Limb (tissue), 2 donors: ENCODE measurements at regions not wholly inside any gene's neighbourhood (a gene's known extent, or its start where the extent isn't known, plus 50 kb on each side); places are given as distances from the start of the nearest gene placed in this dataset.

ENCODE experiments used
- DNase-seq, 2 donors: peaks; one replicate each; pipeline ENCODE4 v3.0.0-alpha.2; 2016; ENCODE audit errors: extremely low spot score in 2 of 2

- DNase-seq: no peak
Measured at GRCh38 chr9:38228331-38229103, 159.5 kb upstream of the SHB start.

GRCh38 chr9:38227656-38228055 lies 158.6 kb upstream of the SHB start:
- no peak for DNase-seq

DNA sequence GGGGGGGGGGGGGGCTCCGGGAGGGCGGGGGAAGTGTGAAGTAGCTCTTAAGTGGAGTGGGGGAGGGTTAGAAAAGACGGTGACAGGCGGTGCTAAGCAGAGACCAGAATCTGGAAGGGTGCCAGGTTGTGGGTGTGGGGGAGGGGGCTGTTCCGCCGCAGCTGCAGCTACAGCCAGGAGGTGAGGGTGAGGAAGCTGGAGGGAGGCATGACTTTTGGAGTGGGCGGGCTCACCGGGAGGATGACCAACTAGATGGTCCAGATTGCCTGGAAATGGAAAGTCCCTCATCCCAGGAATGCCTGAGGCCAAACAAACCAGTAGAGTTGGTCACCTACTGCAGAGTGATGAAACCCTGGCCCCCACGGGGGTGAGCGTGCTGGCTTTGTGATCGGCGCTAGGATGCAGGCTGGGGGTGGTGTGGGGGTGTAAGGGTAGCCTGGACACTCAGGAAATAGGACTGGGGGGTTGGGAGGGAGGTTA lies 158.1 kb upstream of the SHB start:
- peak; percentile 51 to 89 for DNase-seq

DNA sequence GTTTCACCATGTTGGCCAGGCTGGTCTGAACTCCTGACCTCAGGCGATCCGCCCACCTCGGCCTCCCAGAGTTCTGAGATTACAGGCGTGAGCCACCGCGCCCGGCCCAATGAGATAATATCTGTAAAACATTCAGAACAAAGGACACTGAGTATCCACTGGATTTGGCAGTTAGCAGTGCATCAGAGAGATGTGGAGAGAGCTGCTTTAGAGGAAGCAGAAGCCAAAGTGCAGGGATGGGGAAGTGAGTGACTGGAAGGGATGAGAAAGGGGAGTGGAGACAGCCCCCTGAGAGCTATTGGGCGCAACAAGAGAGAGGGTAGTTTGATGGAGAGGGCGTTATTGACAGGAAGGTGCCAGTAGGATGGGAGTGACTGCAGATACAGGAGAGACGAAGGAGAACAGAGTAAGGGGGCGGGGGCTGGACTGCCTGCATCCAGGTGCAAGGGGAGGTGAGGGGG lies 157.5 kb upstream of the SHB start:
- no peak for DNase-seq

- no peak for DNase-seq
Measured at GRCh38 chr9:38224941-38225340, 155.9 kb upstream of the SHB start.

GRCh38 chr9:38216572-38216971 lies 147.5 kb upstream of the SHB start:
- no peak for DNase-seq

DNA sequence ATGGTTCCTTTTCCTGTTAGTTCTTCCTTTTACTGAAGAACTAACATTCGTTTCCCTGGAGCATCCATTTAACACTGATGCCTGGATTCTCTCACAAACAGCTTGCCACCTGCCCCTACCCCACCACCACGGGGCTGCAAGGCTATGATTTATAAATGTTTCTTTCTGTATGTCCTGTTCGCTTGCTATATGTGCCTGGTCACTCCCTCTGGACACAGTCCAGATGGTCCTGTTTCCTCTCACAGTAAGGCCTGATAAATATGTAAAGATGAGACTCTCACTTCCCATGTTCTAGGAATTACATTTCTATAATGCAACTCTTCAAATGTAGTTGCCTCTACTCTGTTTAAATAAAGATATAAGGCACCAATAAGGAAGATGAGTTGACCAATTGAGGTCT lies 146.4 kb upstream of the SHB start:
- DNase-seq: no peak

- no peak for DNase-seq
Measured at GRCh38 chr9:38214432-38214831, 145.4 kb upstream of the SHB start.

- DNase-seq: no peak
Measured at GRCh38 chr9:38213631-38214299, 144.7 kb upstream of the SHB start.

DNA sequence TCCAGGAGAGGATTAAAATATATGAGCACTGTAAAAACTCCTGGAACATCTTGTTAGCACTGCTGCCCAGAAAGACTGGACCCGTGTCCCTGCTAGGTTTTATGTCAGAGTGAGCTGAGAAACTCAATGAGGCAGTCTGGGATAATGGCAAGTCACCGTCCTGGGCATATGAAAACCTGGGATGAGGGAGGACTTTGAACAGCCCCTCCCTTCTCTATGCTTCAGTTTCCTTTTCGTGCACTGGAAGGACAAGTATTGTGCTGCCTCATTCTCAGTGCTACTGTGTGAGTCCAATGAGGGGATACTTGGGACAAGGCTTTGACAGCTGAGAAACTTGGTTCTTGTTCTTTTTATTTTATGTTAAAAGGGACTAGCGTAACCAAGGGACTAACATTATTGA lies 143.0 kb upstream of the SHB start:
- no peak for DNase-seq

DNA sequence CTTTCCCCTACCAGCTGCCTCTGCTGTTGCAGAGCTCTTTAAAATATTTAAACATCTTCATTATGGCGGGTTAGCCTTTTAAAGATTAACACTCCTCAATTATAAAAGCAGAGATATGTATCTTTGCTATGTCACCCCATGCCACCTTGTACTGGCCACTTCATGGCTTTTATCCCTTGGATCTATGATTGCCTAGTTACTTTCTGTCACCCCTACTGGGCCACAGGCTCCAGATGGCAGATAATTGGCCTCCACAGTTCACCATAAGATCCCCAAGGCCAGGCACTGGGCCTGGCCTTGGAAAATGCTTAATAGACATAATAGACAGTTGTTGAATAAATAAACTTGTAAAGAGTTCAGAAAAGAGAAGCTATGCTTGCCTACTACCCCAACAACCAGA lies 142.0 kb upstream of the SHB start:
- DNase-seq: no peak

DNA sequence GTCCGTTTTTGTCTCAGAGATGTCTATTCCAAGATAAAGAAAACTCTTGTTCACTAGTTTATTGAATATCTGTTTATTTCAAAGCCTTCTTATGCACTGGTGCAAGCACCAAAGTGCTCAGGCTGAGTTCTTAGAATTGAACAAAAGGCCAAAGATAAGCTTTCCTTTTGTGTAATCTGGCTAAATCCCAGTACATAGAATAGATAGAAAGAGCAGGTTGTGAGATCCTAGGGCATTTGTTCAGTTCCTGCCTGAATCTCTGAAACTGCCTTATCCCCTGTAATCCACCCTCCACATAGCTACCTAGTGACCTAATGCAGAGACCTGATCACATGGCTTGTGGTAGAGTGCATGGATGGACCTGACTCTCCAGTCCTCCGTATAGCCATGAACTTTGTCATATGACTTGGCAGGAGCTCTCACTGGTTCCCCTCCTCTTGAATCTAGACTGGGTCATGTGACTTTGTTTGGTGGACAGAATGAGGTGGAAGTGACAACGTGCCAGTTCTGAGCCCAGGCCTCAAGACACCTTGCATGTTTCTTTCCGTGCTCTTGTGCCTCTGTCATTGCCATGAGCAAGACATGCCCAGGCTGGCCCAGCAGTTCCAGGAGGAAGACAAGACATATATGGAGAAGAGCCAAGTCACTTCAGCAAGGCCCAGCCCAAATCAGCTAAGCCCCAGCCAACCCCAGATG lies 139.3 kb upstream of the SHB start:
- no peak for DNase-seq

- no peak for DNase-seq
Measured at GRCh38 chr9:38207247-38207778, 138.3 kb upstream of the SHB start.

GRCh38 chr9:38205279-38205678 lies 136.3 kb upstream of the SHB start:
- DNase-seq: no peak

- no peak for DNase-seq
Measured at GRCh38 chr9:38202336-38202938, 133.4 kb upstream of the SHB start.

DNA sequence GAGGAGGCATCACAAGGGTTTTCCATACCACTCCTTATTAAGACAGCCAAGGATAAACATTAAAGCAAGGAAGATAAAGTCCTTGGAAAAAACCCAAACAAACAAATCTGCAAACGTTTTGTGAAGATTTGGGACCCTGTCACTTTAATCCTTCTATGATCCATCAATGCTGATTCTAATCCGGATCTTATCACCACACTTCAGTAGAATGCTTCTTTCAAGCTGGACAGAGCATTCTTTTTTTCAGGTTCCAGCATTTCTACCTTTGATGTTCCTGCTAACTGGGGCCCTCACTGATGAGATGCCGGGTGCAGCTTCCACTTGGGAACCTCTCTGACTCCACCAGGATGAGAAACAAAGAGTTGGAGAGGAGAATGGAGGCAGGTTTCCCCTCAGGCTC lies 132.8 kb upstream of the SHB start:
- DNase-seq: no peak

DNA sequence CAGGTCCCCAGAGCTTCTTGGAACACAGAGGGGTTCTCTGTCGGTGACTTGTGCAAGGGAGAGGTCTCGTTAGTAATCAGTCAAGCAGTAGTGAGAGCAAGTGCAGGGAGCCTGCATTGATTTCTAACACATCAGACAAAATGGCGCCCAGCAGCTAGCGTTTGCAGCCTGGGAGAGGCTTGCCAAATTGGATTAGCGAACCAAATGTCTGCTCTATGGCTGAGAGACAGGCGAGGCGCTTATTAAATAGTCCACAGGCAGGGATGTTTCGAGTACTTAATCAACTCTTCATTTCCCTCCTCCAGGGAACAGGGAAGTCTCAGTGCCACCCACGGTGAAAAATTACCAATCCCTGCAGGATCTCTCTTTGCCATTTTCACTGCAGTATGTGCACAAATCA lies 131.4 kb upstream of the SHB start:
- no peak for DNase-seq

DNA sequence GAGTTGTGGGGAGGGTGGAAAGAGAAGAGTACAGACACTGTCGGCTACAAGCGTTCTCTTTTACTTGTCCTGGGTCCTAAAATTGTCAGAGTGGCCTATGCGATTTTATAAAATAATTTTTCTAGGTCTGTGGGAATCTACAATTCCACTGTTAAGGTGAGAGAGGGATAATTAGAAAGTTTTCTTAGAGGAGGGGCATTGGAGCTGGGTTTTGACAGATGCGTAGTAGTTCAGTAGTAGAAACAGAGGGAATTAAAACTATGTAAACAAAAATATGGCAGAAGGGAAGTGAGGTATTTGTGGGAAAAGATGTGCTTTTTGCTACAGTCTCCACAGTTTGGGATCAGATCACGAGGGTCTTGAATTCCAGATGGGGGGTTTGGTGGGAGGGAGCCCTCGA lies 129.1 kb upstream of the SHB start:
- no peak for DNase-seq

DNA sequence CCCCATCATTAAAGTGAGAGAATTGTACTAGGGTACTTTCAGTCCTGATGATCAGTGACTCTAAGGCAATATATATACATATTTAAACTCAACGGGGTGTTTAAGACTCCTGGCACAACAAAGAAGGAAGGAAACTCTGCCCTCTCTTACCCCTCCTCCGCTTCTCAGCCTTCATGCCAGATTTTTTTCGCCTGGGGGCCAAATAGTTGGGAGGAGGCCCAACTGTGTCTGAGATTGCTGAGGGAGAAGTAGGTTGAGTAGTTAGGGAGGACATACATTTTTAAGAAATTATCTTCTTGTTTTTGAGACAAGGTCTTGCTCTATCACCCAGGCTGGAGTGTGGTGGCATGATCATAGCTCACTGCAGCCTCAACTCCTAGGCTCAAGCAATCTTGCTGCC lies 127.7 kb upstream of the SHB start:
- DNase-seq: no peak

- DNase-seq: no peak
Measured at GRCh38 chr9:38195737-38196161, 126.7 kb upstream of the SHB start.

DNA sequence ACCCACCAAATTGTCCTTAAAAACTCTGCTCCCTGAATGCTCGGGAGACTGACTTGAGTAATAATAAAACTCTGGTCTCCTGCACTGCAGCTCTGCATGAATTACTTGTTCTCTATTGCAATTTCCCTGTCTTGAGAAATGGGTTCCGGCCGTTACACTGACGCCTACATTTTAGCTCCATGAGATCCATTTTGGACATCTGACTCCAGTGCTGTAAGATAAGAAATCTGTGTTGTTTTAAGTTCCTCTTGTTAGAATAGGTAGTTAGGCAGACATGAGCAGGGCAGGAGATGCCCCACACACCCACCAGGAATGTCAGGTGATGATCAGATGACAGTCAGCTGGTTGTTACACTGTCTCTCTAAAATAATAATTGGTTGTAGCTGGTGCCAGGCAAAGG lies 125.8 kb upstream of the SHB start:
- no peak for DNase-seq
